DMS153 (cell line): ENCODE measurements at regions not wholly inside any gene's neighbourhood (a gene's known extent, or its start where the extent isn't known, plus 50 kb on each side); places are given as distances from the start of the nearest gene placed in this dataset.
"Not testable (repeated sequence)": the region's sequence is repeated elsewhere in the genome, so short reads cannot be mapped to it uniquely, and the experiment has no call there.

Experiments used
- DNase-seq: peaks from one replicate; lab custom pipeline; 2025; lab: John Stamatoyannopoulos, UW

- DNase-seq: no peak
Measured at GRCh38 chr6:15769511-15770018, 106.7 kb upstream of the DTNBP1 start.

- DNase-seq: peak; percentile 64
Measured at GRCh38 chr6:15768999-15769398, 106.2 kb upstream of the DTNBP1 start.

- DNase-seq: no peak
Measured at GRCh38 chr6:15763837-15764236, 101.0 kb upstream of the DTNBP1 start.

GRCh38 chr6:15763364-15763763 lies 100.5 kb upstream of the DTNBP1 start:
- DNase-seq: no peak

GRCh38 chr6:15761045-15761502 lies 98.2 kb upstream of the DTNBP1 start:
- DNase-seq: peak; percentile 76

GRCh38 chr6:15758631-15759215 lies 95.9 kb upstream of the DTNBP1 start:
- DNase-seq: no peak

- no peak for DNase-seq
Measured at GRCh38 chr6:15755526-15755925, 92.7 kb upstream of the DTNBP1 start.

GRCh38 chr6:15754706-15755079 lies 91.9 kb upstream of the DTNBP1 start:
- no peak for DNase-seq

GRCh38 chr6:15754035-15754705 lies 91.3 kb upstream of the DTNBP1 start:
- DNase-seq: no peak

GRCh38 chr6:15752820-15753219 lies 90.0 kb upstream of the DTNBP1 start:
- no peak for DNase-seq

- no peak for DNase-seq
Measured at GRCh38 chr6:15751721-15752350, 89.0 kb upstream of the DTNBP1 start.

GRCh38 chr6:15748341-15748740 lies 85.5 kb upstream of the DTNBP1 start:
- no peak for DNase-seq

GRCh38 chr6:15747354-15747883 lies 84.6 kb upstream of the DTNBP1 start:
- DNase-seq: no peak

- no peak for DNase-seq
Measured at GRCh38 chr6:15745781-15746180, 83.0 kb upstream of the DTNBP1 start.

GRCh38 chr6:15744818-15745402 lies 82.1 kb upstream of the DTNBP1 start:
- no peak for DNase-seq

- DNase-seq: not testable (repeated sequence)
Measured at GRCh38 chr6:15742013-15742412, 79.2 kb upstream of the DTNBP1 start.

GRCh38 chr6:15741405-15741804 lies 78.6 kb upstream of the DTNBP1 start:
- no peak for DNase-seq

- no peak for DNase-seq
Measured at GRCh38 chr6:15739867-15740266, 77.0 kb upstream of the DTNBP1 start.

- no peak for DNase-seq
Measured at GRCh38 chr6:15739353-15739752, 76.5 kb upstream of the DTNBP1 start.

GRCh38 chr6:15738195-15738594 lies 75.4 kb upstream of the DTNBP1 start:
- DNase-seq: not testable (repeated sequence)

- DNase-seq: no peak
Measured at GRCh38 chr6:15736297-15736696, 73.5 kb upstream of the DTNBP1 start.

- peak; percentile 98 for DNase-seq
Measured at GRCh38 chr6:15735567-15736265, 72.9 kb upstream of the DTNBP1 start.
